GM19035 (cell line): ENCODE measurements at regions not wholly inside any gene's neighbourhood (a gene's known extent, or its start where the extent isn't known, plus 50 kb on each side); places are given as distances from the start of the nearest gene placed in this dataset.

Experiments
- ATAC-seq: cut with Tn5 transposase; IDR thresholded peaks from one replicate; pipeline ENCODE4 v1.9.1; 2021; ENCODE audit not compliant: unreplicated experiment

DNA sequence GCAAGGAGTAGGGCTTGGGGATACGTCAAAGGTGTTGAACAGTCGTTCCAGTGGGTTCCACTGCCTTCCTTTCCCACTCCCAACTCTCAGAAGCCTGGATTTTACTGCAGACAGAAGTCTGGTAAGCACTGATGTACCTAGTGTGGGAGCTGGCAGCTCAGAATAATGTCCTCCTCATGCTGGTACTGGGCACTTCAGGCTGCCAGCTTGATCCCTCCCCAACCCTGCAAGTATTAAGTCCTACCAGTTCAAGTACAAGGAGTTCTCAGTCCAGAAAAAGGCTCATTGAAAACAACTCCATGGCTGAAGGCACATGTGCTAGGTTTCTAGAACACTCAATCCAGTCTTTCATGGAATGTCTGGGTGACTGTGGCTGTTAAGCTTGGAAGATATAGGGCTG is 304.3 kb downstream of the NUAK1 start:
- no peak for ATAC-seq

DNA sequence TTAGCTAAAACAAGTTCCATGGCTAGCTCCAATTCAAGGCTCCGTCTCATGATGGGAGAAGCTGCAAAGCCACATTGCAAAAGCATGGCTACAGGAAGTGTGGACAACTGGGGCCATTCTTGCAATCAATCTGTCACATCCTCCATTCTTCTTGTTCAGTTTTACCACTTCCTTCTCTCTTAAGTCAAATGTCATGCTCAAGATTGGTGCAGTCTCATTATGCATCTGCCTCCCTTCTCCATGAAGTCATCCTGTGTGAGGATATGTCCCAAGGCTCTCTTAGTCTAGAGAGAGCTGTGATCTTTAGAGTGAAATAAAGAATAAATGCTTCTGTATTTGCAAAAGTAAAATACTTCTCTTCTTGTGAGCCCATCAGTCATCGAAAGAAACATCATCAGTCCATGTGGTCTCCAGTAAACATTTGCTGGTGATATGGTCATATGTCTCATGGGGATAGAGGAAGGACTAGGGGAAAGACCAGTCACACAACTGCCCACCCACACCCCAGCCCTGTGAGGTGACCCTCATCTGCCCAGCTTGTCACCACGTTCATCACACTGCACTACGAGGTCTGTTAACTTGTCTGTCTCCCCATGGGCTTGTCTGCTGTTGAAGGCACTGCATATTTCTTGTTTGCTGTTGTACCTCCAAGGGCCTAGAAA is 303.0 kb downstream of the NUAK1 start:
- no peak for ATAC-seq

DNA sequence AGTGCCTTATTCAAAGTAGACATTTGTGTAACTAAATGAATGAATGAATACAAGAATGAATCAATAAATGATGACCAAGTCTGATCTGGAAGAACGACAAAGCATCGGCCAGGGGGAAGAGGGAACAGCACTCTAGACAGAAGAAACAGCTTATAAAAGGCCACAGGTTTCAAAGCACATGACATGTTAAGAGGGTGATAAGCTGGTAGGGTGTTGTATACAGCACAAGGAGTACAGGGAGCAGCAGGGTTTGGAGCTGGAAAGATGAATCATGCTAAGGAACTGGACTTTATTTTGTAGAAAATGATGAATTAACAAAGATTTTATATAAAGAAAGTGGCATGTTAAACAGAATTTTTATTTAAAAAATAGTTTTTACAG is 302.5 kb downstream of the NUAK1 start:
- ATAC-seq, result no peak

DNA sequence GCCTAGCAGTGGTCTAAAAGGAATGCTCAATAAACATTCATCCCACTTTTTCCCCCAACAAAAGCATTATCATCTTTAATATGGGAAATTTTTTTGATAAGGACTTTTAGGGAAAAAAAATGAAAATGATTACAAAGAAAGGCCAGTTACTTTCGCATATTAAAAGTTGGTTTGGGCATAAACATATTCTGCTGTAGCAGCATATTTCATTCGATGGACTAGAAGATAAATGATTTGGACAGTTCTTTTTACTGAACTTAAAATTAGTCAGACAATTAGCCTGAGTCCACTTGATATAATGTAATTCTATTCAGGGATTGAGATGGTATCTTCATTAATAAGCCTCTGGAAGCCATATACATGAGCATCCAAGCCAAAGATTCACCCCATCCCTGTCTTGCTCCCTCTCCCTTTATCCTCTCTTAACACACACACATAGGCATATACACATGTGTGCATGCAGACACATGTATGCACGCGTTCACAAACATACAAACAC is 299.1 kb downstream of the NUAK1 start:
- no peak for ATAC-seq

DNA sequence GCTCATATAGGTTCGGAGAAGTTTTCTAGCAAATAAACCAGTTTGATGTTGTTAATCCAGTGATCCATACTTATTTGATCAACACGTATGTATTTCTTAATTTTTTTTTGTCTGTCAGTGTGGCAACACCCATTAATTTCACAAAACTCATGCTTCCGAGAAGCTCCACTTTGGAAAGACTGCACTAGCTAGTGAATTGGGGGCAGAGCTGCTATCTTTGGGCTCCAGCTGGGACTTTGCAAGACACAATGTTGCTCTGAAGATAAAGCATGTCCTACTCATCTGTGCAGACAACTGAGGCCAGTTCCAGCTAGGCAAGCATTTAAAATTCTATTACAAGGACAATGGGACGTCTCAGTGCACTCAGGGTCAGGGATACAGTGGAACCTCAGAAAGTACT is 298.4 kb downstream of the NUAK1 start:
- ATAC-seq, result no peak

DNA sequence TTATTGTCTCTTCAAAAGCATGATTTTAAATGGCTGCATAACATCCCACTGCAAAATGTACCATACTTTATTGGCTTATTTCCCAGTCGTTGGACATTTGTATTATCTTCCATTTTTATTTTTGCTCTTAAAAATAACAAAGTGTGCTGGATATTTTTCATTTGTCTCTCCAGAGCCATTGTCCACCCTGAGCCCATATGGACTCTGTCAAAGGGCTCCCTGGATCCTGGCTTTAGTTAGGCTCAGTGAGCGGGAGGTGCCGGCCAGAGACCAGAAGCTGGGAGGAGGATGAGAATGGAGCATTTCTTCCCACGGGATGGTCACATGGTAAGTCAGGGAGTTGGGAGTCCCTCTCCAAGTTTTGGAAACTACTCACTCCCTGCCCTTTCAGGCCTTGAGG is 296.9 kb downstream of the NUAK1 start:
- no peak for ATAC-seq

DNA sequence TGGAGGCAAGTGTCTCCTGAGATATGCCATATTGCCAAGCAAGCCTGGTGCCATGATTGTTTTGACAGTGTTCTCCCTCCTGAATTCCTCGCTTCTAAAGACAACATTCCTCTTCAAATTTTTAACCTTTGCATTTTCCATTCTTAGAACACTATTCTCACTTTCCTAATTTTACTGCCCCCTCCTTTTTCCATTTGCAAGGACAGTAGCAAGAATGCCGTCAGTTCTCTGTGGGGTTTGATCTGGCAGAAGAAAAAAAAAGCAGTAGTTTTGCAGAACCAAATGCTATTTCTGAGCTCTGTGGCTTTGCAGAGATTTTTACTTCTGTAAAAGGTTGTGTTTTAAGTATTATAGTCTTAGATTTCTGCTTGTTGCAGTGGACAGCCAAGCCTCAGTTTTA is 295.2 kb downstream of the NUAK1 start:
- no peak for ATAC-seq

DNA sequence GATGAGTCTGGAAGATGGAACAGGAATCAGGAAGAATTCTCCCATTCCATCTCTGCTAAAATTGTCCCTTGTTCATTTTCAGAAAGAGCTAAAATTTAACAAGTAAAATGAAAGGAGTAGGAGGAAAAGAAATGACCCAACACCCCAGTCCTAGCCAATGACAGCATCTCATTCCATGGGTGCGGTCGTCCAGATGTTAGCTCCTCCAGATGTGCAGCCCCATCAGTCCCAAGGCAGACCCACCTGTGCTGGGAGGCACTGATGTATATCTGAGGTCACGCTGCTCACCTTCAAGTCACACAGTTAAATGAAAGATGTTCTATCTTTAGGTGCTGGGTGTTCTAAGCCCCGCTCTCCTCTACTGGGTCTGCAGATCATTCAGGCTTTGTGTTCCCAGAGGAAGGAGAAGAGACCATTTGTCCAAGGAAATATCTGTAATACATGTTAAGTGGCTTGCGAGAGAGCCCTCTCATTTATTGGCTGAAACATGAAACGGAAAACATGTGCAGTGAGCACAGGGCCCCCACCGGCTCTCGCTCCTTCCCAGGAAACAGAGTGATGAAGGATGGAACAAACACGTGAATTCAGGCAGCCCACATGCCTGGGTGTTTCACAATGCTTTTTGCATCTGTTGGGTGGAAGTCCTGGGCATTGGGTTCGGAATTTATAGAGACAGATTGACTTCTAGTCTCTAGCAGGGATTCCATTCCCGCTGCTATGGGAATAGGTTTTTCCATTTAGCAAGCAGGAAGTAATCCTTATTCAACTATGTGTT is 294.6 kb downstream of the NUAK1 start:
- ATAC-seq, result no peak

DNA sequence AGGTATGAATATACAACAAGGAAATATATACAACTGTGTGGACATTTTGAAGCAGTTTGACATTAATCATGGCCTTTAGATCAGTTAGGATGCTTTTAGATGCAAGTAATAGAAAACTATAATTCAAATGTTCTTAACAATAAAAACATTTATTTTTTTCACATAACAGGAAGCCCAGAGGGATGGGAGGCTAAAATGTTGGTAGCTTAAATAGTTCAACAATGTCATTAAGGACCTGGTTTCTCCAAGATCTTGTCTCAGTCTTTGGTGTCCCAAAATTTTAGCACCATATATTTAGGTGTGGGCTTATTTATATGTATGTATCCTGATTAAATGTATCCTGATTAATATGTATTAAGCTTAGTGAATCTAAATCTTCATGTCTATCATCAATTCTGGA is 292.4 kb downstream of the NUAK1 start:
- ATAC-seq, result no peak

DNA sequence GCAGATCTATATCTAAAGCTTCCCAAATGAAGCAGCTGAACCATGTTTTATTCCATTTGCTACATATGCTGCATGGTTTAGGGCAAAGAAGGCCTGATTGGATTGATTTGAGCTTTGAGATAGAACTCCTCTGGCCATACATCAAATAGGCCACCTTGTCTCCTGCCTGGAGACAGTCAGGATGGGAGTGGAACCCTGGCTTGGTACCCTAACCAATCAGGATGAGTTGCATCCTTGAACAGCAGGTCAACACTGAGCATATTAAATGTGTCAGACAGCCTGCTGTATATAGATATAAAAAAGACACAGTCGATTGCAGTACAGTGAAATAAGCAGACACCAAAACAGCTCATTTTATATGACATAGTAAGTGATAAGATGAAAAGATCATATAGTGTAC is 291.7 kb downstream of the NUAK1 start:
- ATAC-seq, result no peak

DNA sequence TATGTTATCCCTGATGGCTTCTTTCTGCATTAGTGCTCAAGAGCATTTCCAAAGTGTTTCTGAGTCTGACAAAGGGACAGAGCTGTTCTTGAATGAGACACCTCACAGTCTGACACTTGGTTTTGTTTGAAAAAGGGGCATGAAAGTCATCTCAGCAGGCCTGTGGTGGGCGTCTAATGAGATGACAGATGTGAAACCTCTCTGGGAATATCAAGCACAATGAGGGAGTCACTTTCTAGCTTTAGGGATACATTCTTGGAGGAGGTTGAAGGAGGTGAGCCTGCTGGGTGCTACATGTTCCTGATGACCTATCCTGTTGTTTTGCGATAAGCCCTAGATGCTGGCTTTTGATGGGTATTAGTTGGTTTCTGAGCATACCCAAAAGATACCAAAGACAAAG is 290.5 kb downstream of the NUAK1 start:
- ATAC-seq, result no peak

DNA sequence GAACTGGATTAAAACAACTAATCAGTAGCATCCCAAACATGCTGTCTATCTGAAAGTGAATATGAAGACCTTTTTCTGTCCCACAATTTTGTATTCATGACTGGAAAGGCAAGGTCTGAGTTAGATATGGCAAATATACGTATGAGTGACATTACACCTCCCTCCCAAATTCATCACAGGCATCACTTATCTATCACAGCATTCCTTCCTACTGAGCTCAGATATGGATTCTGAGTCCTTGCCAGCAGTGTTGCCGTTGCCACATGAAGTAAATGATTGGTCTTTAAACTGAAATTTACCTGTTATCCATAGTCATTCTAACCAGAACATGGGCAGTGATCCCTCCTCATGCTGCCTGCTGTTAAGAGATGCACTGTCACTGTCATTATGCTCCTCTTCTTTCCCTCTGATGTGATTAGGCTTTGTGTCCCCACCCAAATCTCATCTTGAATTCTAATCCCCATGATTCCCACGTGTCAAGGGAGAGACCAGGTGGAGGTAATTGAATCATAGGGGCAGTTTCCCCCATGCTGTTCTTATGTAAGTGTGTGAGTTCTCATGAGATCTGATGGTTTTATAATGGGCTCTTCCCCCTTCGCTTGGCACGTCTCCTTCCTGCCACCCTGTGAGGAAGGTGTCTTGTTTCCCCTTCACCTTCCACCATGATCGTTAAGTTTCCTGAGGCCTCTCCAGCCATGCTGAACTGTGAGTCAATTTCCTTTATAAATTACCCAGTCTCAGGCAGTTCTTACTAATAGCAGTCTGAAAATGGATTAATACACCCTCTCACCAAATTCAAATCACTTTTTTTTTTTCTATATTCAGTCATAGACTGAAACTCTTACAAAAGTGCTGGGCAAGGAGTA is 288.4 kb downstream of the NUAK1 start:
- no peak for ATAC-seq

DNA sequence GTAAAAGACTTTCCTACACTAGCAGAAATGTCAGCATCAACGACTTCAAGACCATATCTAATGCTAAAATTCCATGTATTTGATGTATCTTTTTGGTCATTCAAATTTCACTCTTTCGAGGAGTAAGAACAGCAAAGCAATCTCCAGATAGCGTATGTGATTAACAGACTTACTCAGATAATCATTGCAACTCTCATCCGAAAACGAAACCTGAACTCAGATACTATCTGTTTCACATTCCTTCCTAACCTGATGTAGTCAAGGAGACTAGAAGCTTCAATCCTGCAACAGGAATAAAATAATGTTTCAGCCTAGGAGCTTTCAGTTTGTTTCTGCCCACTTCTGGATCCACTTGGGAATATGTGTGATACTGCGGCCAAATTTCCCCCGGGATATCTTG is 286.3 kb downstream of the NUAK1 start:
- no peak for ATAC-seq

DNA sequence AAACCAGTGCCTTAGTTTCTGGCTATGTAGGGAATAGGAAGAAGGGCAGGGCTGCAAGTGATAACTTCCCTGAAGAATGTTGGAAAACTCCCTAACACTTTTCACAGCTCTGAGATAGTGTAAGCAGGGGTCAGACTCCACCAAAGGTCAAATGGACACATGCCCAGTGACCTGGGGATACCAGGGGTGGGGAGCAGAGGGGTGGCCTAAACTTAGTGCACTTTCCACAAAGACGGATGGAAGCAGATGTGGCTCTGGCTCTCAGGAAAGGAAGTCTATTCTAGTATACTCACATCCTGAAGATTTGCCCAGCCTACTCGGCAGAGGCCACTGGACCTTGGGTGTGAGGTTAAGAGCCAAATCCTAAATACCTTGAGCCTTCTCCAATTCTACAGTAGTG is 285.8 kb downstream of the NUAK1 start:
- ATAC-seq, result no peak

DNA sequence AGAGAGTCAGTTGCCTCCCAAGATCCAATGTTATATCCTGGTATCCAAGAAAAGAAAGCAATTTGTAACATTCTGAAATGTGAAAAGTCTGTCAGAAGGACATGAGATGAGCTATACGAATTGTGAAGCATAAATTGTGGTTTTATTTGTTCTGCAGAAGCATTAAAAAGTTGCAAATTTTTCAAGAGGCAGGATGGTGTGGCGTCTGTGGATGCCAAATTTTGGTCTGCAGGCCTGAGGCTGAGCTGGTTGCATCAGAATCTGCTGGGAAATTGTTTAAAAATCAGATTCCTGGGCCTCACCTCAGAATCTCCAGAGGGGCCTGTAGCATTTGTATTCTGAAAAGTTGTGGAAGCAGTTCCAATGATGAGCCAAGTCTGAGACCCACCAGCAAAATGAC is 284.7 kb downstream of the NUAK1 start:
- ATAC-seq, result no peak

DNA sequence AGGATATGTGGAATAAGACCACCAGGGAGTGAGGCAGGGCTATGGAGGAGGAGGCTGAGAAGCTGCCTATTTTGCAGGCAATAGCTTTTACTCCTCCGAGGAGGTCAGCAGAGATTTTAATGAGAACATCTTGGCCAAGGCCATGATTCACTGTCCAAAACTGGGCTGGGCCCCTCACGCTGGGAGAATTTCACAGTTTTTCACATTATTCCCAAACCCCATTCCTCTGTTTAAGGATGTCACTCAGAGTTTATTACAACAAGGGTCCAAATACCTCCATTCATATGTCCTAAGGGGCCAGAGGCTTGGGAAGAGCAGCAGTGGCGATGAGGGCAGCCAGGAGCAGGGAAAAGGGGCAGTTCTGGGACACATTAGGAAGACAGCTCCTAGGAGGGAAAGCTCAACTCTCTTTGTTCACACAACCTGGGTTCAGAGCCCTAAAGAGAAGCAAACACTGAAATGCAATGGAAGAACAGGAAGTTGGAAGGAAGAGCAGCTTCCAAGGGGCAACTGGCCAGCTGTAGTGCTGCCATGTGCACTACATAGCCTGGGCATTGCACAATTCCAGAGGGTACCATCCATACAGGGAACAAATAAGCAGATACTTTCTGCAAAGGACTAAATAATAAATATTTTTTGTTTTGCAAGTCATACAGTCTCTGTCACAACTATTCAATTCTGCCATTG is 283.2 kb downstream of the NUAK1 start:
- no peak for ATAC-seq

DNA sequence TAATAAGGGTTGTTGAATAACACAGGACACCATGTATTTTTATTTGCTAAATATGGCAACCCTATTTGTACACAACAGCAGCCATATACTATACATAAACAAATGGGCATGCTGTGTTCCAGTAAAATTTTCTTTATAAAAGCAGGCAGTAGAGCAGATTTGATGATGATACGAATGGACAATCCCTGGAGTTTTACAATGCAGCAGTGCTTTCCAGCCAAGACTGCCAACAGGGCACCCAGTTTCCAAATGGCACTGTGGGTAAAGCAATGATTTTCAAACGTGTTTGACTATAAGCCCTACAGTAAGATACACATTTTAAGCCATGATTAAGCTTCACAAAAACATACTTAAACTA is 282.7 kb downstream of the NUAK1 start:
- no peak for ATAC-seq

DNA sequence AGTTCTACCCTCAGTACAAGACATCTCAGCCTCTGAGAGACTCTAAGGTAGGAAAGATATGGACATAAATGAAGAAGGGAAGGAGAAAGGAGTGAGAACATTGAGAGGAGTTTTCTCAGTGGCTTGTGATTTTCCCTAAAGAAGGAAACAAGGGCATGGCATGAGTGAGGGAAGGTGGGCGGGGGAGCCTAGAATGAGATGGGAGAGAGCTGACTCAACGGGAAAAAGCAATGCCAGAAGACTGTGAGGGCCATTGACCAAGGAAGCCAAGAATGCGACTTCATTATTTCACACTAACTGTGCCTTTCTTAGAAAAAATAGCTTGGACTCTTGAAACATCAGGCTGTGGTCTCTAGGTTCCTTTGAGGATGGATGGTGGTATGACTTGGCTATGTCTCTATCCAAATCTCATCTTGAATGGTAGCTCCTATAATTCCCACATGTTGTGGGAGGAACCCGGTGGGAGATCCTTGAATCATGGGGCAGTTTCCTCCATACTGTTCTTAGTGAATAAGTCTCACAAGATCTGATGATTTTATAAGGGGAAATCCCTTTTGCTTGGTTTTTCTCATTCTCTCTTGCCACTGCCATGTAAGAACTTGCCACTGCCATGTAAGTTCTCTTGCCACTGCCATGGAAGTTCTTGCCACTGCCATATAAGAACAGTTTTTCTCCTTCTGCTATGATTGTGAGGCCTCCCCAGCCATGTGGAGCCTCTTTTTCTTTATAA is 279.6 kb downstream of the NUAK1 start:
- no peak for ATAC-seq

DNA sequence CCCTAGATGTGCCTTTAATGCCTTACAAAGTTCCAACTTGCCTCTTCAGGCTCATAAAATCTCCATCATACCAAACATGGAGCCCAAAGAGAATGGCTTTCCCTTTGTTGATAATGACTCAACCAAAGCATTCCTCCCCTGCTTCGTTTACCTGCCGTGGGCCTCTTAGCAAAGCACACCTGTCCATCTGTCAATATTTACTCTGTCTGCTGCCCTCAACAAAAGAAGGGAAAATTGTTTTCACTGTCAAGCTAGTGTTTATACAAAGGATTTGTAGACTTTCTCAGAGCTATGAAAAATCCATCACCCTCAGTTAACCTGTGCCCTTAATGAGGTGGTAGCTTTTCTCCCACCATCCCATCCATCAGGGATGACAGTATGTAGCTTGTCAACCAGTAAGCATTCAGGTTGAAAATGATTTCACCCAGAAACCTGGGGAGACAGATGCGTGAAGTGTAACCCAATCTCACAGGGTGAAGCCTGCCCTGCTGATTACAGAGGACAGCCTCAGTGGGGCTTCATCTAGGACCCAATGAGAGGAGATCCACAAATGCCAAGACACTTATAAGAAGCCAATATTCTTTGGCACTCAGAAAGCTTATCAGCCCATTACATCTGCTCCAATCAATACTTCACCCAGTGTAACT is 278.1 kb downstream of the NUAK1 start:
- no peak for ATAC-seq

DNA sequence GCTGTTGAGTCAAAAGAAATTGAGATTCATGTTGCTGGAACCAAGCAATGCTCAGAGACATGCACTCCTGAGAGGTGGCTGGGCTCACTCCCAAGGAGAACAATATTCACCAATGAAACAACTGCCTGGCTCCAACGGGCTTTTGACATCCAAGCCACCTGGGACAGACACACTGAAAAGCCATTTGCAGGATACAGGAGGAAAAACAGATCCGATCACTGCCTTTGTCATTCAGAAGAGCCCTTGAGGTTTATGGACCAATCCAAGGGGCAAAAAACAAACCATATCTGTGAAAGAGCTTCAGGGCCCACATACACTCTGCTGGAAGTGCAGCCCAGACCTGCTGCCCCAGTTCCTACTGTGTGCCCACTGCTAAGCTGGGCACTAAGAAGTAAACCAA is 277.5 kb downstream of the NUAK1 start:
- ATAC-seq, result no peak
